ENCODE measurements at regions not wholly inside any gene's neighbourhood (a gene's known extent, or its start where the extent isn't known, plus 50 kb on each side); places are given as distances from the start of the nearest gene placed in this dataset.

DNA sequence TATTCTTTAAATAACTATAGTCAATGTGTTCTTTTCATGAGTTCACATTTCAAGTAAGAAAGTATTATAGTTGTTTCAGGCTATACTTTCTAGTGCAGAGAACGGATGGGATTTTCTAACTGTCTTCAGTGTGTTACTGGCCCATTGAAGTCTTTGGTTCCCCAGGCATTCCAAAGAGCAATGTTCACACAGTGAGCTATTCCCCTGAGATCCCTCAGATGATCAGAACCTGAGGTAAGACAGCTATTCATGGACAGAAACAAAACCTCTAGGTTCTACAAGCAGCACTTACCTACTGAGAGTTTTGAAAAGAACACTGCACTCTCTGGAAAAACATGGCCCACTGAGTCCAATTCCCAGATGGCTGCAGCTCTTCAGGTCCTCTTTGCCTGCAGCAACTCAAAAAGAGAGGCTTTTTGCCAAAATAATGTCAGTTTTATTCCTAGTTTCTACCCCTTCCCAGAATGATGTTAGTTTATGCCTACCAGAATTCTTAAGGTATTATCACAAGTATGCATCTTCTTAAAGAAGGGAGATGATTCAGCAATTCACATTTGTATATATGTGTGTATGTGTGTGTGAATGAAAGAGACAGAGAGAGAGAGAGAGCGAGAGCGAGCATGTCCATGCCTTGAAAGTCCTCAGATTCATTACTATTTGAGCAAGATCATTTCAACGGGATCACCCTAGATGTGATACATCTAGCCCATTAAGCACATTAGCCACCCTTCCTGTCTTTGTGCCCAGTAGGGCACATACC lies 146.1 kb downstream of the PDHA2 start:
- H2AFZ ChIP-seq (ENCODE audit: low read depth, low read length, poor library complexity, severe bottlenecking) = no peak overlapping the region
- H4K20me1 ChIP-seq (ENCODE audit: insufficient read depth) = no peaks in the 10 kb centered on the region
- no peak overlapping the region for H3K9ac ChIP-seq (ENCODE audit: low read length)
- BruUV-seq (replicated peaks) = no TSS peak
- intact Hi-C loops (cut with micrococcal nuclease) = no loop called here
- H3K9me2 ChIP-seq (ENCODE audit: insufficient read depth) = no peaks in the 10 kb centered on the region
- no peak overlapping the region for H3K27ac ChIP-seq (ENCODE audit: low read depth, low read length)
- H3K4me2 ChIP-seq (ENCODE audit: low read length) = no peak overlapping the region
- RAD21 ChIA-PET (ENCODE audit: low non-redundant PET in 1 of 2, low total read pairs in 2 of 2, uncharacterized antibody in 2 of 2, unreplicated experiment in 2 of 2) = interaction anchor here in 1 of 2 experiments (0.5 kb wide), 1 partner anchor 148 kb away, joined by 3 read pairs; no protein-coding TSS in a partner anchor
- ATAC-seq (no peak), DNase-seq (ENCODE audit: low read depth, low spot score) (no peak)
- CTCF ChIA-PET = no interaction called here
- no peaks in the 10 kb centered on the region for H3K9me3 ChIP-seq (ENCODE audit: control insufficient read depth in 1 of 2, insufficient read depth in 1 of 2, low read depth in 1 of 2, low read length in 2 of 2)
- H3K27me3 ChIP-seq (ENCODE audit: insufficient read depth, low read length) = no peaks in the 10 kb centered on the region
- H3K4me1 ChIP-seq (ENCODE audit: control insufficient read depth in 1 of 2, insufficient read depth in 2 of 2, low read length in 2 of 2) = no peaks in the 10 kb centered on the region
- TF ChIP-seq, protein P1, sequence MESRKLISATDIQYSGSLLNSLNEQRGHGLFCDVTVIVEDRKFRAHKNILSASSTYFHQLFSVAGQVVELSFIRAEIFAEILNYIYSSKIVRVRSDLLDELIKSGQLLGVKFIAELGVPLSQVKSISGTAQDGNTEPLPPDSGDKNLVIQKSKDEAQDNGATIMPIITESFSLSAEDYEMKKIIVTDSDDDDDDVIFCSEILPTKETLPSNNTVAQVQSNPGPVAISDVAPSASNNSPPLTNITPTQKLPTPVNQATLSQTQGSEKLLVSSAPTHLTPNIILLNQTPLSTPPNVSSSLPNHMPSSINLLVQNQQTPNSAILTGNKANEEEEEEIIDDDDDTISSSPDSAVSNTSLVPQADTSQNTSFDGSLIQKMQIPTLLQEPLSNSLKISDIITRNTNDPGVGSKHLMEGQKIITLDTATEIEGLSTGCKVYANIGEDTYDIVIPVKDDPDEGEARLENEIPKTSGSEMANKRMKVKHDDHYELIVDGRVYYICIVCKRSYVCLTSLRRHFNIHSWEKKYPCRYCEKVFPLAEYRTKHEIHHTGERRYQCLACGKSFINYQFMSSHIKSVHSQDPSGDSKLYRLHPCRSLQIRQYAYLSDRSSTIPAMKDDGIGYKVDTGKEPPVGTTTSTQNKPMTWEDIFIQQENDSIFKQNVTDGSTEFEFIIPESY (IDR thresholded peaks at IDR 0.05; ENCODE audit: extremely low read depth, insufficient replicate concordance, low read length) = no peak
- no peak for TF ChIP-seq EZH2 (IDR thresholded peaks at IDR 0.05)
- TF ChIP-seq, protein P2, sequence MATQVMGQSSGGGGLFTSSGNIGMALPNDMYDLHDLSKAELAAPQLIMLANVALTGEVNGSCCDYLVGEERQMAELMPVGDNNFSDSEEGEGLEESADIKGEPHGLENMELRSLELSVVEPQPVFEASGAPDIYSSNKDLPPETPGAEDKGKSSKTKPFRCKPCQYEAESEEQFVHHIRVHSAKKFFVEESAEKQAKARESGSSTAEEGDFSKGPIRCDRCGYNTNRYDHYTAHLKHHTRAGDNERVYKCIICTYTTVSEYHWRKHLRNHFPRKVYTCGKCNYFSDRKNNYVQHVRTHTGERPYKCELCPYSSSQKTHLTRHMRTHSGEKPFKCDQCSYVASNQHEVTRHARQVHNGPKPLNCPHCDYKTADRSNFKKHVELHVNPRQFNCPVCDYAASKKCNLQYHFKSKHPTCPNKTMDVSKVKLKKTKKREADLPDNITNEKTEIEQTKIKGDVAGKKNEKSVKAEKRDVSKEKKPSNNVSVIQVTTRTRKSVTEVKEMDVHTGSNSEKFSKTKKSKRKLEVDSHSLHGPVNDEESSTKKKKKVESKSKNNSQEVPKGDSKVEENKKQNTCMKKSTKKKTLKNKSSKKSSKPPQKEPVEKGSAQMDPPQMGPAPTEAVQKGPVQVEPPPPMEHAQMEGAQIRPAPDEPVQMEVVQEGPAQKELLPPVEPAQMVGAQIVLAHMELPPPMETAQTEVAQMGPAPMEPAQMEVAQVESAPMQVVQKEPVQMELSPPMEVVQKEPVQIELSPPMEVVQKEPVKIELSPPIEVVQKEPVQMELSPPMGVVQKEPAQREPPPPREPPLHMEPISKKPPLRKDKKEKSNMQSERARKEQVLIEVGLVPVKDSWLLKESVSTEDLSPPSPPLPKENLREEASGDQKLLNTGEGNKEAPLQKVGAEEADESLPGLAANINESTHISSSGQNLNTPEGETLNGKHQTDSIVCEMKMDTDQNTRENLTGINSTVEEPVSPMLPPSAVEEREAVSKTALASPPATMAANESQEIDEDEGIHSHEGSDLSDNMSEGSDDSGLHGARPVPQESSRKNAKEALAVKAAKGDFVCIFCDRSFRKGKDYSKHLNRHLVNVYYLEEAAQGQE (IDR thresholded peaks at IDR 0.05; ENCODE audit: low read depth) = no peak
- TF ChIP-seq, protein P3, sequence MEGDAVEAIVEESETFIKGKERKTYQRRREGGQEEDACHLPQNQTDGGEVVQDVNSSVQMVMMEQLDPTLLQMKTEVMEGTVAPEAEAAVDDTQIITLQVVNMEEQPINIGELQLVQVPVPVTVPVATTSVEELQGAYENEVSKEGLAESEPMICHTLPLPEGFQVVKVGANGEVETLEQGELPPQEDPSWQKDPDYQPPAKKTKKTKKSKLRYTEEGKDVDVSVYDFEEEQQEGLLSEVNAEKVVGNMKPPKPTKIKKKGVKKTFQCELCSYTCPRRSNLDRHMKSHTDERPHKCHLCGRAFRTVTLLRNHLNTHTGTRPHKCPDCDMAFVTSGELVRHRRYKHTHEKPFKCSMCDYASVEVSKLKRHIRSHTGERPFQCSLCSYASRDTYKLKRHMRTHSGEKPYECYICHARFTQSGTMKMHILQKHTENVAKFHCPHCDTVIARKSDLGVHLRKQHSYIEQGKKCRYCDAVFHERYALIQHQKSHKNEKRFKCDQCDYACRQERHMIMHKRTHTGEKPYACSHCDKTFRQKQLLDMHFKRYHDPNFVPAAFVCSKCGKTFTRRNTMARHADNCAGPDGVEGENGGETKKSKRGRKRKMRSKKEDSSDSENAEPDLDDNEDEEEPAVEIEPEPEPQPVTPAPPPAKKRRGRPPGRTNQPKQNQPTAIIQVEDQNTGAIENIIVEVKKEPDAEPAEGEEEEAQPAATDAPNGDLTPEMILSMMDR (IDR thresholded peaks at IDR 0.05 in 2 of 3, conservative IDR thresholded peaks at IDR 0.05 in 1 of 3; ENCODE audit: borderline replicate concordance in 1 of 3, insufficient read depth in 1 of 3, low read depth in 2 of 3, low read length in 2 of 3) = no peak
- TF ChIP-seq YY1 (IDR thresholded peaks at IDR 0.05; ENCODE audit: extremely low read depth, insufficient replicate concordance, low read depth, low read length) = no peak
- TF ChIP-seq EZH2phosphoT487 (IDR thresholded peaks at IDR 0.05; ENCODE audit: borderline replicate concordance) = no peak
- TF ChIP-seq RAD21 (IDR thresholded peaks at IDR 0.05; ENCODE audit: low read depth) = no peak
- no peak for TF ChIP-seq CBX3 (IDR thresholded peaks at IDR 0.05; ENCODE audit: low read depth)
- POLR2A ChIA-PET = no interaction called here
- H3K79me2 ChIP-seq (ENCODE audit: insufficient read depth, low read length) = no peaks in the 10 kb centered on the region
- no peak overlapping the region for H3K4me3 ChIP-seq (replicated peaks in 1 of 2; ENCODE audit: low read depth in 1 of 2, low read length in 2 of 2)
- no peaks in the 10 kb centered on the region for H3K36me3 ChIP-seq (ENCODE audit: control insufficient read depth in 1 of 2, insufficient read depth in 2 of 2, low read length in 2 of 2)
